ENCODE measurements at regions not wholly inside any gene's neighbourhood (a gene's known extent, or its start where the extent isn't known, plus 50 kb on each side); places are given as distances from the start of the nearest gene placed in this dataset.

DNA sequence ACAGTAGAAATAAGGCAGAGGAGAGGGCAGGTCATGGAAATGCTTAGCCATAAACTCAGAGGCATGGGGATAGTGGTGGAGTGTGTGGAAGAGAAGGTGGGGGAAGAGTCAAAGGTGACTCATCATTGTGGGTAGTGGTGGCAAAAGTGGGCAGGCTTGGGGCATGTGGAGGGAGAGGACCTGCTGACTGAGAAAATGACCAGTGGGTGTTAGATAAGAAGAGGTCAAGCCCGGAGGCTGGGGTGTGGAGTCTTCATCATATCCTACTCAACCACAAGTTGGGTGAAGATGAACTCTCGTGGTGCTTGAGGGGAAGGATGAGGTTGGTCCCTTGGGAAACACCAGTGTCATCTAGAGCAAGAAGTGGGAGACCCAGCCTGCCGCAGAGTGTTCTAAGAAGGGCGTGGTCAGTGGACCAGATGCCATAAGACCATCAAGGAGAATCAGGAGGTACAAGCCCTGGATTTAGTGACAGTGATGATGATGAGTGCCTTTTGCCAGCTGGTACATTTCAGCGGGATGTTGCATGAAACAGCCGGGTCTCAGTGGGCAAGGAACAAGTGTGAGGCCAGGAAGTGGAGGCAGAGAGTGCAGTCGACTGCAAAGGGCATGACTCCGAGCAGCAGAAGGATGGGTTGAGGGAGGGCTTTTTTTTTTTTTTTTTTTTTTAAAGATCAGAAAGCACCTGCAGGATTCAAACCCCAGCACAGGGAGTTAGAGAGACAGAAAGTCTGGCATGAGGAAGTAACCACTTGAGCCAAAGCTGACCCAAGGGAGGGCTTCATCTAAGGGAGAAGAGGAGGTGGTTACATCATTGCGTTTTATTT, 122.6 kb upstream of the SPRED2 start:
- Histone ChIP-seq H3K9me3 (ENCODE audit: control insufficient read depth in 1 of 2, low read length in 2 of 2) (no peaks in the 10 kb centered on the region), H3K27ac (ENCODE audit: low read depth, low read length) (no peak overlapping the region), H3K4me3 (ENCODE audit: low read length in 2 of 2) (no peak overlapping the region), H3K27me3 (ENCODE audit: insufficient read depth, low read length) (no peaks in the 10 kb centered on the region), H3K36me3 (ENCODE audit: insufficient read depth, low read length) (no peaks in the 10 kb centered on the region), H3K4me1 (ENCODE audit: insufficient read depth, low read length) (no peaks in the 10 kb centered on the region)
- peak overlapping the region in 1 of 7 donors; percentile 57 for H3K27ac Mint-ChIP-seq
- H3K4me3 Mint-ChIP-seq: no peak overlapping the region
- H3K9me3 Mint-ChIP-seq: no peaks in the 10 kb centered on the region
- peaks cover 4 to 5% (median 4%) of the 10 kb centered on the region in 4 donors for H3K4me1 Mint-ChIP-seq
- CTCF ChIA-PET (ENCODE audit: partially characterized antibody): interaction anchor here (0.7 to 0.9 kb wide), 2 partner anchors 9 to 105 kb away, joined by 3 read pairs; no protein-coding TSS in a partner anchor
- POLR2A ChIA-PET (ENCODE audit: partially characterized antibody): interaction anchor here (0.7 kb wide), 1 partner anchor 15 kb away, joined by 3 read pairs; no protein-coding TSS in a partner anchor
- no peak for DNase-seq
- intact Hi-C loops (cut with micrococcal nuclease): loop anchor here (5.0 kb wide), 1 partner anchor 493 kb away; no protein-coding TSS in a partner anchor
- peaks cover 6% of the 10 kb centered on the region in 2 donors for H3K27me3 Mint-ChIP-seq
- no peaks in the 10 kb centered on the region for H3K36me3 Mint-ChIP-seq

DNA sequence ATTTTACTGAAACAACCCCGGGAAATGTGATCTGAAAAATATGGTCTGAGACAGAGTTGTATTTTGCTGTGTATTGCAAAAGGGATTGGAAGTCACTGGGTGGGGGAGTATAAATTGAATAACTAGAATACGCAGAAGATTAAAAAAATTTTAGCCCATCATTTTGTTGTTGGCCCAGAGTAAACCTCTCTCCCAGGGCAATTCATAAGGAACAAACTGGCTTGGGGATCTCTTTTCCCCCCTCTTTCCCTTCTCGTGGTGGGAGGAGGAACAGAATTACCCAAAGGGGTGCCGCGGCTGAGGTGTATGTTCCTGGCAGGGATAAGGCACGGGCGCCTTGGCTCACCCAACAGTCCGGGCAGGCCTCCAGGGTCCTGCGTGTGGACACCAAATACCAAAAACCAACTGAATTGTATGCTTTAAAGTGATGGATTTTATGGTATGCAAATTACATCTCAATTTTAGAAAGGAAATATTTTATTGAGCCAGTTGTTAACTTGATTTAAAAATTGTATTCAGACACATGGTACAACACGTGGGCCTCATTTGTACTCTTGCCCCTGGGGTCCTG, 121.2 kb upstream of the SPRED2 start:
- no peaks in the 10 kb centered on the region for H3K9me3 ChIP-seq (ENCODE audit: control insufficient read depth in 1 of 2, low read length in 2 of 2)
- no peak for DNase-seq
- H3K27me3 ChIP-seq (ENCODE audit: insufficient read depth, low read length): no peaks in the 10 kb centered on the region
- intact Hi-C loops (cut with micrococcal nuclease): loop anchor here (1.0 to 5.0 kb wide), 3 partner anchors 171 to 491 kb away; no protein-coding TSS in a partner anchor
- ChIA-PET CTCF (ENCODE audit: partially characterized antibody) (interaction anchor here (0.8 to 1.4 kb wide), 4 partner anchors 10 to 290 kb away, joined by 3 to 4 read pairs (median 3); no protein-coding TSS in a partner anchor), POLR2A (ENCODE audit: partially characterized antibody) (no interaction called here)
- Mint-ChIP-seq H3K27me3 (peaks cover 6% of the 10 kb centered on the region in 2 donors), H3K4me3 (no peak overlapping the region), H3K27ac (no peak overlapping the region), H3K9me3 (no peaks in the 10 kb centered on the region), H3K4me1 (peaks cover 4 to 5% (median 4%) of the 10 kb centered on the region in 4 donors), H3K36me3 (no peaks in the 10 kb centered on the region)
- H3K27ac ChIP-seq (ENCODE audit: low read depth, low read length): no peak overlapping the region
- no peaks in the 10 kb centered on the region for H3K36me3 ChIP-seq (ENCODE audit: insufficient read depth, low read length)
- no peak overlapping the region for H3K4me3 ChIP-seq (ENCODE audit: low read length in 2 of 2)
- no peaks in the 10 kb centered on the region for H3K4me1 ChIP-seq (ENCODE audit: insufficient read depth, low read length)

DNA sequence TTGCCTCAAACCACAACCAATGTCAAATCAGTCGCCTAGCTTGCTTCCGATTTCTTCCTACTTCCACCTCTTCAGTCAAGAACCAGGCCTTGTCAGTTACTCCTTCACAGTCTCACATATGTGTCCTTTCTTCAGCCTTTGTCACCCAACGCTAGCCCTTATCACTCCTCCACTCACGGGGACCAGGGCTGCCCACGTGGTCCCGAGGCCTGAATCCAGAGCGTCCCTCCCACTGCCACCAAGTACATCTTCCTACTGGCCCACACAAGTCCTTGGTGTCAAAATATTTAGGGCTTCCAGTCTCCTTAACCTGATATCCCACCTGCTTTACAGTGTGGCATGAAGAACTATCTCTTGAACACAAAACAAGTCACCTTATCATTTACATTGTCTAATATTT, 119.1 kb upstream of the SPRED2 start:
- Histone ChIP-seq H3K36me3 (ENCODE audit: insufficient read depth, low read length) (no peaks in the 10 kb centered on the region), H3K4me1 (ENCODE audit: insufficient read depth, low read length) (no peaks in the 10 kb centered on the region), H3K27me3 (ENCODE audit: insufficient read depth, low read length) (no peaks in the 10 kb centered on the region), H3K27ac (ENCODE audit: low read depth, low read length) (no peak overlapping the region), H3K9me3 (ENCODE audit: control insufficient read depth in 1 of 2, low read length in 2 of 2) (no peaks in the 10 kb centered on the region), H3K4me3 (ENCODE audit: low read length in 2 of 2) (no peak overlapping the region)
- Mint-ChIP-seq H3K27ac (no peak overlapping the region), H3K9me3 (no peaks in the 10 kb centered on the region), H3K27me3 (peaks cover 6% of the 10 kb centered on the region in 2 donors), H3K4me1 (peaks cover 4 to 5% (median 4%) of the 10 kb centered on the region in 4 donors), H3K36me3 (no peaks in the 10 kb centered on the region), H3K4me3 (no peak overlapping the region)
- no peak for DNase-seq
- ChIA-PET CTCF (ENCODE audit: partially characterized antibody) (interaction anchor here (0.7 to 1.8 kb wide), 2 partner anchors 9 to 284 kb away, joined by 3 read pairs; no protein-coding TSS in a partner anchor), POLR2A (ENCODE audit: partially characterized antibody) (no interaction called here)
- intact Hi-C loops (cut with micrococcal nuclease): loop anchor here (5.0 kb wide), 1 partner anchor 489 kb away; no protein-coding TSS in a partner anchor

DNA sequence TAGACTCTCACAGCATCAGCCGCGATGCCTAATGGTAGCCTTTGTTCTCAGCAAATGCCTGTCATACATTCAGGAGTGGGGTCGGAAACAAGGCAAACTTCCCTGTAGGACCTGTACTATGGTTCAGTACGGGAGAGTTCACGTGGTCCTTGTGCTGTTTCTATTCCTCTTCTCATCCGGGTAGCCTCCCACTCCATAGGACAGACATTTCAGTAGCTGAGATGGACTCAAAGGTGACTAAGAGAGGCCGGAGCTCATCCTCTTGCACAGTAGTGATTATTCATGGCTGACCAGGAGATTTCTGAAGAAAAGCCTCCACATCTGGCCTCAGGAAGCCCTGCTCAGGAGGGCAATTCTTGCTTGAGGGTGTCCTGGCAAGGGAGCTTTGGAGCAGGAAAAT, 117.8 kb upstream of the SPRED2 start:
- Histone ChIP-seq H3K4me1 (ENCODE audit: insufficient read depth, low read length) (no peaks in the 10 kb centered on the region), H3K4me3 (ENCODE audit: low read length in 2 of 2) (no peak overlapping the region), H3K27ac (ENCODE audit: low read depth, low read length) (no peak overlapping the region), H3K36me3 (ENCODE audit: insufficient read depth, low read length) (no peaks in the 10 kb centered on the region), H3K27me3 (ENCODE audit: insufficient read depth, low read length) (no peaks in the 10 kb centered on the region), H3K9me3 (ENCODE audit: control insufficient read depth in 1 of 2, low read length in 2 of 2) (no peaks in the 10 kb centered on the region)
- no peaks in the 10 kb centered on the region for H3K36me3 Mint-ChIP-seq
- peaks cover 3 to 6% of the 10 kb centered on the region in 2 donors for H3K27me3 Mint-ChIP-seq
- peaks cover 4 to 5% (median 4%) of the 10 kb centered on the region in 4 donors for H3K4me1 Mint-ChIP-seq
- H3K27ac Mint-ChIP-seq: no peak overlapping the region
- ChIA-PET POLR2A (ENCODE audit: partially characterized antibody) (no interaction called here), CTCF (ENCODE audit: partially characterized antibody) (no interaction called here)
- no peak overlapping the region for H3K4me3 Mint-ChIP-seq
- H3K9me3 Mint-ChIP-seq: no peaks in the 10 kb centered on the region
- no peak for DNase-seq
- intact Hi-C loops (cut with micrococcal nuclease): loop anchor here (5.0 kb wide), 1 partner anchor 488 kb away; no protein-coding TSS in a partner anchor

DNA sequence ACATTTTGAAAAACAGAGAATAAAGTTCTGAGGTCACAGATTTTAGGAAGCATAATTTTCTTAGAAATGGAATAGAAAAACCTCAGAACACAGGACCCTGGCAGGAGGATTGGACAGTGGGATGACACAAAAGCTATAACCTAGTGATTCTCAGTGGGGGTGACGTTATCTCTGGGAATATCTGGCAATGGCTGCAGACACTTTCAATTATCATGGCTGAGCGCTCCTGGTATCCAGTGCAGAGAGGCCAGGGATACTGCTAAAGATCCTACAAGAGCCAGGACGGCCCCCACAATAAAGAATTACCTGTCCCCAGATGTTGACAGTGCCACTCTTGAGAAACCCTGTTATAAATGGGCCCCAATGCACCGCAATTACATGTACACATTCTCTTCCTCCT, 117.2 kb upstream of the SPRED2 start:
- no peak for DNase-seq
- Histone ChIP-seq H3K4me3 (ENCODE audit: low read length in 2 of 2) (no peak overlapping the region), H3K27me3 (ENCODE audit: insufficient read depth, low read length) (no peaks in the 10 kb centered on the region), H3K9me3 (ENCODE audit: control insufficient read depth in 1 of 2, low read length in 2 of 2) (no peaks in the 10 kb centered on the region), H3K27ac (ENCODE audit: low read depth, low read length) (no peak overlapping the region), H3K4me1 (ENCODE audit: insufficient read depth, low read length) (no peaks in the 10 kb centered on the region), H3K36me3 (ENCODE audit: insufficient read depth, low read length) (no peaks in the 10 kb centered on the region)
- no peak overlapping the region for H3K4me3 Mint-ChIP-seq
- H3K36me3 Mint-ChIP-seq: no peaks in the 10 kb centered on the region
- peaks cover 4 to 5% (median 4%) of the 10 kb centered on the region in 4 donors for H3K4me1 Mint-ChIP-seq
- CTCF ChIA-PET (ENCODE audit: partially characterized antibody): no interaction called here
- no peak overlapping the region for H3K27ac Mint-ChIP-seq
- peaks cover 1 to 2% of the 10 kb centered on the region in 2 donors for H3K27me3 Mint-ChIP-seq
- H3K9me3 Mint-ChIP-seq: no peaks in the 10 kb centered on the region
- POLR2A ChIA-PET (ENCODE audit: partially characterized antibody): no interaction called here
- intact Hi-C loops (cut with micrococcal nuclease): loop anchor here (5.0 kb wide), 1 partner anchor 487 kb away; no protein-coding TSS in a partner anchor

DNA sequence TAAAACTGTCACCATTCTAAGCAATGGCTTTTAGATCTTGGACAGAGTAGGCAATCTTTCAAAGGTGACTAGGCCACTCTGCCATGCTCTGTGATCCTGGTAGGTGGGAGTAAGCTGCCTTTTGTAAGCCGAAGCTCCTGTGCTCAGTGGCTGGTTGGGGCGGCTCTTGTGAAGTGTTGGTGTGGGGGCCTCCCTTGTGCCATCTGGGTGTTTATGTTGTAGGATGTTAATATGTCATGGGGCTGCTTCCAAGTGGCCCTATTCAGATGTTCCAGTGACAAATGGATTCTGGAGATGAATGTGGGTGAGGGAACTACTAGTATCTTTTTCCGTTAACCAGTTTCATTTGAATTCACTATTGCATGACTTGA, 116.8 kb upstream of the SPRED2 start:
- no peaks in the 10 kb centered on the region for H3K27me3 Mint-ChIP-seq
- CTCF ChIA-PET (ENCODE audit: partially characterized antibody): interaction anchor here (0.7 to 1.2 kb wide), 2 partner anchors 164 to 284 kb away, joined by 3 read pairs; no protein-coding TSS in a partner anchor
- H3K36me3 ChIP-seq (ENCODE audit: insufficient read depth, low read length): no peaks in the 10 kb centered on the region
- no peak for DNase-seq
- peaks cover 4 to 5% (median 4%) of the 10 kb centered on the region in 4 donors for H3K4me1 Mint-ChIP-seq
- H3K4me3 ChIP-seq (ENCODE audit: low read length in 2 of 2): no peak overlapping the region
- H3K4me1 ChIP-seq (ENCODE audit: insufficient read depth, low read length): no peaks in the 10 kb centered on the region
- no peaks in the 10 kb centered on the region for H3K9me3 ChIP-seq (ENCODE audit: control insufficient read depth in 1 of 2, low read length in 2 of 2)
- no peak overlapping the region for H3K4me3 Mint-ChIP-seq
- no peaks in the 10 kb centered on the region for H3K36me3 Mint-ChIP-seq
- POLR2A ChIA-PET (ENCODE audit: partially characterized antibody): no interaction called here
- no peak overlapping the region for H3K27ac Mint-ChIP-seq
- no peaks in the 10 kb centered on the region for H3K9me3 Mint-ChIP-seq
- no peaks in the 10 kb centered on the region for H3K27me3 ChIP-seq (ENCODE audit: insufficient read depth, low read length)
- H3K27ac ChIP-seq (ENCODE audit: low read depth, low read length): no peak overlapping the region
- intact Hi-C loops (cut with micrococcal nuclease): no loop called here

DNA sequence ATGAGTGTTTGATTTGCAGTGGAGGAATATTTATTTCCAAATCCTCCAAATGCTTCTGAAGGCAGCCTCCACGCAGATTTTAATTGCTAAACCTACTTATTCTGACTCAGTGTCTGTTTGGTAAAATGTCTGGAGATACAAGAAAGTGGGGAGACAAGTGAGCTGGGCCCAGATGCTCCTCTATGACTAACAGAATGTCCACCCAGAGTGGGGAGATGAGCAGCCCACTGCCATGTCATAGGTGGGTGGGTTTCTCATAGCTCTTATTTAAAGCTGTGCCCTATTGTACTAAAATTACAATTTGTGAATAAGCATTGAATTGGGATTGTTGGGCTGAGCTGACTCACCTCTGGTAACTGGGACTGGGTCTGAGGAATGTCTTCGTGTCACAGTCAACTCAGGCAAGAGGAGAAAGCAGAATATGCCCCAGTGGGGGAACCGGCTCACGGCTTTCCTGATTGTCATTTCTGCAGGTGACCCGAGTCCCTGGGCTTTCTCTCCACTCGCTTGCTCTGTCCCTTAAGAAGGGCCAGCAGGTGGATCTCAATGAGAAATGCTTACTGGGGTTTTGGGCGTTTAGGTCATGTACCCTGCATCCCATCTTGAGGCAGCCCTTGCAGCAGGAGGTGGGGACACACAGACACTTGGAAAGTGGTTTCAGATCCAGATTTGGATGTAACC, 116.3 kb upstream of the SPRED2 start:
- POLR2A ChIA-PET (ENCODE audit: partially characterized antibody): no interaction called here
- H3K27ac Mint-ChIP-seq: no peak overlapping the region
- intact Hi-C loops (cut with micrococcal nuclease): no loop called here
- H3K9me3 Mint-ChIP-seq: no peaks in the 10 kb centered on the region
- Histone ChIP-seq H3K9me3 (ENCODE audit: control insufficient read depth in 1 of 2, low read length in 2 of 2) (no peaks in the 10 kb centered on the region), H3K27ac (ENCODE audit: low read depth, low read length) (no peak overlapping the region), H3K36me3 (ENCODE audit: insufficient read depth, low read length) (no peaks in the 10 kb centered on the region), H3K4me3 (ENCODE audit: low read length in 2 of 2) (no peak overlapping the region), H3K27me3 (ENCODE audit: insufficient read depth, low read length) (no peaks in the 10 kb centered on the region), H3K4me1 (ENCODE audit: insufficient read depth, low read length) (no peaks in the 10 kb centered on the region)
- no peaks in the 10 kb centered on the region for H3K36me3 Mint-ChIP-seq
- CTCF ChIA-PET (ENCODE audit: partially characterized antibody): interaction anchor here (0.7 to 1.2 kb wide), 2 partner anchors 164 to 283 kb away, joined by 3 read pairs; no protein-coding TSS in a partner anchor
- H3K27me3 Mint-ChIP-seq: no peaks in the 10 kb centered on the region
- no peak overlapping the region for H3K4me3 Mint-ChIP-seq
- no peak for DNase-seq
- peaks cover 4 to 5% (median 4%) of the 10 kb centered on the region in 4 donors for H3K4me1 Mint-ChIP-seq

Measured in CD4-positive, alpha-beta memory T cell (primary cell).